Left ventricle myocardium inferior (tissue), 1 donor: ENCODE measurements at regions not wholly inside any gene's neighbourhood (a gene's known extent, or its start where the extent isn't known, plus 50 kb on each side); places are given as distances from the start of the nearest gene placed in this dataset.

ENCODE experiments used
- DNase-seq: peaks from one replicate; pipeline ENCODE4 v3.0.0-alpha.2; 2020
- H3K27ac ChIP-seq: fragments of 200-600 bp; replicated peaks from 2 replicates; pipeline ENCODE4 v1.8.0; 2021
- H3K27me3 ChIP-seq: fragments of 200-600 bp; 2 replicates; pipeline ENCODE4 v1.8.0; 2021; ENCODE audit warnings: low read depth
- H3K36me3 ChIP-seq: fragments of 200-600 bp; 2 replicates; pipeline ENCODE4 v1.8.0; 2021
- H3K4me1 ChIP-seq: fragments of 200-600 bp; 2 replicates; pipeline ENCODE4 v1.8.0; 2021
- H3K4me3 ChIP-seq: fragments of 200-600 bp; 2 replicates; pipeline ENCODE4 v1.8.0; 2021; ENCODE audit warnings: mild to moderate bottlenecking, moderate library complexity
- H3K9me3 ChIP-seq: fragments of 200-600 bp; replicated peaks from 2 replicates; pipeline ENCODE4 v1.8.0; 2021
- intact Hi-C: fragments of 100-400 bp; cut with micrococcal nuclease; formaldehyde crosslinking; loops from one replicate; pipeline ENCODE4 v1.11.0; 2022
- TF ChIP-seq, protein P1 (sequence below): fragments of 200-600 bp; IDR thresholded peaks from 2 replicates; pipeline ENCODE4 v1.8.0; 2021; ENCODE audit warnings: antibody characterized with exemption, mild to moderate bottlenecking, borderline replicate concordance
- donor health status: DM: no; HTN: yes; CAD: no; lungs with severe emphysema.

DNA sequence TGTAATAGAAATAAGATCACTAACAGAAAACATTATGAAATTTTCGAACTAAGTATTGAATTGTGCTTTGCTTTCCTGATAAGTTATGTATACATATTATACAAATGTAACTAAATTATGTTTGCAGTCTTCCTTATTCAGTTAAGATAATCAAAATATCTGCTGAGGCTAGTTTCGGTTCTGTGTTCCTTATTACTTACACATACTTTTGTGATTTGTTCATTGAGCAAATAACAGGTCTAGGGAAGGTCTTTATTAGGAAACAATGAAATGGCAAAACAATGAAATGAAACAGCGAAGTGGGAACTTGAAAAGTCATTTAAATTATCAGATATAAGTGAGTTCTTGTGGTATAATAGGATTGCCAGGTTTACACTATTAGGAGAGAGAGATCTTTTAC, 352.4 kb downstream of the GRIA2 start:
- DNase-seq: no peak
- Histone ChIP-seq H3K4me1 (no peaks in the 10 kb centered on the region), H3K36me3 (no peaks in the 10 kb centered on the region), H3K27me3 (no peaks in the 10 kb centered on the region), H3K9me3 (no peaks in the 10 kb centered on the region), H3K27ac (no peak overlapping the region), H3K4me3 (no peak overlapping the region)
- intact Hi-C loops: no loop called here
- TF ChIP-seq, protein P1, sequence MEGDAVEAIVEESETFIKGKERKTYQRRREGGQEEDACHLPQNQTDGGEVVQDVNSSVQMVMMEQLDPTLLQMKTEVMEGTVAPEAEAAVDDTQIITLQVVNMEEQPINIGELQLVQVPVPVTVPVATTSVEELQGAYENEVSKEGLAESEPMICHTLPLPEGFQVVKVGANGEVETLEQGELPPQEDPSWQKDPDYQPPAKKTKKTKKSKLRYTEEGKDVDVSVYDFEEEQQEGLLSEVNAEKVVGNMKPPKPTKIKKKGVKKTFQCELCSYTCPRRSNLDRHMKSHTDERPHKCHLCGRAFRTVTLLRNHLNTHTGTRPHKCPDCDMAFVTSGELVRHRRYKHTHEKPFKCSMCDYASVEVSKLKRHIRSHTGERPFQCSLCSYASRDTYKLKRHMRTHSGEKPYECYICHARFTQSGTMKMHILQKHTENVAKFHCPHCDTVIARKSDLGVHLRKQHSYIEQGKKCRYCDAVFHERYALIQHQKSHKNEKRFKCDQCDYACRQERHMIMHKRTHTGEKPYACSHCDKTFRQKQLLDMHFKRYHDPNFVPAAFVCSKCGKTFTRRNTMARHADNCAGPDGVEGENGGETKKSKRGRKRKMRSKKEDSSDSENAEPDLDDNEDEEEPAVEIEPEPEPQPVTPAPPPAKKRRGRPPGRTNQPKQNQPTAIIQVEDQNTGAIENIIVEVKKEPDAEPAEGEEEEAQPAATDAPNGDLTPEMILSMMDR: no peak

DNA sequence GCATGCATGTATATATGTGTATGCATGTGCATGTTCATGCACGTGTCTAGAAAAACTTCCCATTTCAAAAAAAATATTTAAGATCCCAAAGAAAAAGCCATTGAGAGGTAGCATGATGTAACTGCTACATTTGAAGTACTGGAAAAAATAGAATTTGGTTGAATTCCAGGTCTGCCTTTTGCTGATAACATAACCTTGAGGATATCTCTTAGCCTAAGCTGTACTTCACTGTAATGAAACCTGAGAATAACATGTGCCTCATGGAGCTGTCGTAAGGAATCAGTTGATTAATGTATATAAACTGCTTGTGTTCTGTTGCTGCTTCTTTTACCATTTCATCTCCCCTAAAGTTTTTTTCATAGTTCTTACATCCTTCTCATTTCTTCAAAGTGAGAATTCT, 351.8 kb downstream of the GRIA2 start:
- H3K27ac ChIP-seq: no peak overlapping the region
- intact Hi-C loops: no loop called here
- H3K4me1 ChIP-seq: no peaks in the 10 kb centered on the region
- no peaks in the 10 kb centered on the region for H3K9me3 ChIP-seq
- H3K36me3 ChIP-seq: no peaks in the 10 kb centered on the region
- no peaks in the 10 kb centered on the region for H3K27me3 ChIP-seq
- no peak overlapping the region for H3K4me3 ChIP-seq
- TF ChIP-seq, protein P1: no peak
- DNase-seq: no peak

DNA sequence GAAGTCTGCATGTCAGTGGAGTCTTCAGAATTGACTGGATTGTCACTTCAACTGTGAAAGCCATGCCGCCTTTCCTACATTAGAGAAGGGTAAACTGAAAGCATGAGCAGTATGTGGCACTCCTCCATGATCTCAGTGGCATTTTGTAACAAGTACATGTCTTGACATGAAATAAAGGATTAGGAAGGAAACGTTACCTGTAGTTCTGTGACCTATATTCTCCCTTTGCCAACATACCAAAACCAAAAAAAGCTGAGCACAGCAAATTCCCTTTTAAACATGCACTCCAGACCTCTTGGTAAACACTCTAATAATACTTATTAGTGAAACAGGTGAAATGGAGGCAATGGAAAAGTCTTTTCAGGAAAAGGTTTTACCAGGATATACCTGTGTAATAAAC, 344.2 kb downstream of the GRIA2 start:
- H3K36me3 ChIP-seq: no peaks in the 10 kb centered on the region
- no peaks in the 10 kb centered on the region for H3K4me1 ChIP-seq
- H3K27ac ChIP-seq: no peak overlapping the region
- no peaks in the 10 kb centered on the region for H3K27me3 ChIP-seq
- no peak overlapping the region for H3K4me3 ChIP-seq
- DNase-seq: no peak
- TF ChIP-seq, protein P1: no peak
- H3K9me3 ChIP-seq: no peaks in the 10 kb centered on the region
- intact Hi-C loops: no loop called here

DNA sequence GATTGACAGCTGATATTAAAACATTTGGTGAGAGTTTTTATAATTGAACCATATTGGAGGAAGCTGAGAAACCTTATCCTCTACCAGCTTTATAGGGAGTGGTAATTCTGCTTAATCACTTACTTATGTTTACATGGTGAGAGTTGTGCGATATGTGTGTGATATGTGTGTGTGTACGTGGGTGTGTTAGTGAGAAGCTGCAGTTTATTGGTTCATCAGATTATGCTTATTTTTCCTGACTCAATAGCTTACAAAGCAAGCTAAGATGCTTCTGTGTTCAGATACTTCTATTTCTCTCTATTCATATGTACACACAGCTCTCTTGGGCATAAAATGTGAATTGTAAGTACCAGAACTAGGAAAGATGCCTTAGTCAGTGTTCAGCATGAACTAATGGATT, 343.7 kb downstream of the GRIA2 start:
- intact Hi-C loops: no loop called here
- H3K4me1 ChIP-seq: no peaks in the 10 kb centered on the region
- no peaks in the 10 kb centered on the region for H3K9me3 ChIP-seq
- TF ChIP-seq, protein P1: no peak
- no peak overlapping the region for H3K27ac ChIP-seq
- H3K4me3 ChIP-seq: no peak overlapping the region
- no peaks in the 10 kb centered on the region for H3K36me3 ChIP-seq
- no peaks in the 10 kb centered on the region for H3K27me3 ChIP-seq
- DNase-seq: no peak

DNA sequence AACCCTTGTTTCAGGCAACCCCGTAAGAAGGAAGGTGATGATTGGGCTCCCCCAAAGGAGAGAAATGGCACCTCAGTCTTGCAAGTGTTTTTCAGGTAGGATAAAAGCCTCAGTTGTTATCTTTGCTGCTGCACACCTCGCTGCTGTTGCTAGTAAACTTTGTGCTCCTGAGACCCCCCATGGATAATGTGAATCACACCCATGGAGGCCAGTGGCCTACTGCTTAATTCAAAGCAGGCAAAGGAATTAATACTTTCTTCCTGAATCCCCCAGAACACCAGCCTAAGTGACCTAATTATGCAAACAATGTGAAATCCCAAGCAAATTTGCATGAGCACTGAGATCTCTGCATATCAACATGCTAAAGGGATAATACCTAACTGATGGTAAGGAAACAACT, 337.5 kb downstream of the GRIA2 start:
- H3K9me3 ChIP-seq: no peaks in the 10 kb centered on the region
- H3K4me1 ChIP-seq: no peaks in the 10 kb centered on the region
- intact Hi-C loops: no loop called here
- H3K4me3 ChIP-seq: no peak overlapping the region
- H3K27ac ChIP-seq: no peak overlapping the region
- TF ChIP-seq, protein P1: no peak
- DNase-seq: no peak
- H3K27me3 ChIP-seq: no peaks in the 10 kb centered on the region
- no peaks in the 10 kb centered on the region for H3K36me3 ChIP-seq

DNA sequence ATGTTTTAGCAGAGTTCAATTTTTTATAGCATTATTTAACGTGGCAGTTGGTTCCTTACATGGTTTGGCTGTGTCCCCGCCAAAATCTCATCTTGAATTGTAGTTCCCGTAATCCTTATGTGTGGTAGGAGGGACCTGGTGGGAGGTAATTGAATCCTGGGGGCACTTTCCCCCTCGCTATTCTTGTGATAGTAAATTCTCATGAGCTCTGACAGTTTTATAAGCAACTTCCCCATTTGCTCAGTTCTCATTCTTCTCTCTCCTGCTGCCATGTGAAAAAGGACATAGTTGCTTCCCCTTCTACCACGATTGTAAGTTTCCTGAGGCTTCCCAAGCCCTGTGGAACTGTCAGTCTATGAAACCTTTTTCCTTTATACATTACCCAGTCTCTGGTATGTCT, 329.5 kb downstream of the GRIA2 start:
- intact Hi-C loops: no loop called here
- no peaks in the 10 kb centered on the region for H3K9me3 ChIP-seq
- DNase-seq: no peak
- H3K27ac ChIP-seq: no peak overlapping the region
- H3K36me3 ChIP-seq: no peaks in the 10 kb centered on the region
- TF ChIP-seq, protein P1: no peak
- H3K4me1 ChIP-seq: no peaks in the 10 kb centered on the region
- no peaks in the 10 kb centered on the region for H3K27me3 ChIP-seq
- H3K4me3 ChIP-seq: no peak overlapping the region
